PC-3 (cell line): ENCODE measurements at regions not wholly inside any gene's neighbourhood (a gene's known extent, or its start where the extent isn't known, plus 50 kb on each side); places are given as distances from the start of the nearest gene placed in this dataset.

Source experiments
- ATAC-seq: fragments of 200-7000 bp; cut with Tn5 transposase; 2 replicates; pipeline ENCODE4 v1.9.1; 2020; ENCODE audit warnings: mild to moderate bottlenecking, moderate library complexity
- BruUV-seq: library from RNA; stranded (reverse); fragments of 400-500 nt; replicated peaks from 2 replicates; lab custom pipeline; 2021; lab: Mats Ljungman, UMichigan
- CTCF ChIA-PET: fragments of 300-600 bp; sonication (Branson Sonifier 250); formaldehyde crosslinking; loops from one replicate; lab custom pipeline; 2022; ENCODE audit warnings: antibody characterized with exemption; lab: Charles Lee
- POLR2A ChIA-PET: fragments of 300-600 bp; sonication (Branson Sonifier 250); formaldehyde crosslinking; loops from one replicate; lab custom pipeline; 2022; ENCODE audit warnings: antibody characterized with exemption; ENCODE audit not compliant: unreplicated experiment; lab: Charles Lee
- DNase-seq: peaks from one replicate; pipeline ENCODE4 v3.0.0-alpha.2; 2015
- H2AFZ ChIP-seq: fragments of 300-600 bp; sonication (generic); 2 replicates; pipeline ENCODE4 v1.6.0; 2016; ENCODE audit warnings: antibody characterized with exemption, low read length
- H3F3A ChIP-seq: fragments of 300-600 bp; sonication (generic); one replicate; pipeline ENCODE4 v1.6.0; 2017; ENCODE audit warnings: antibody characterized with exemption, low read length, control low read depth, mild to moderate bottlenecking; ENCODE audit not compliant: unreplicated experiment
- H3K27ac ChIP-seq: fragments of 300-600 bp; sonication (generic); 2 replicates; pipeline ENCODE4 v1.5.1; 2016; ENCODE audit warnings: mild to moderate bottlenecking, low read length
- H3K27me3 ChIP-seq: fragments of 300-600 bp; sonication (generic); 2 replicates; pipeline ENCODE4 v1.6.1; 2016; ENCODE audit warnings: low read length, mixed read lengths
- H3K36me3 ChIP-seq: fragments of 300-600 bp; sonication (generic); 2 replicates; pipeline ENCODE4 v1.6.1; 2016; ENCODE audit warnings: low read depth, mixed run types, low read length, mixed read lengths
- H3K4me1 ChIP-seq: fragments of 300-600 bp; sonication (generic); 2 replicates; pipeline ENCODE4 v1.5.1; 2016; ENCODE audit warnings: low read length; ENCODE audit not compliant: insufficient read depth
- H3K4me2 ChIP-seq: fragments of 300-600 bp; sonication (generic); 2 replicates; pipeline ENCODE4 v1.6.0; 2016; ENCODE audit warnings: low read length
- H3K4me3 ChIP-seq: fragments of 300-600 bp; sonication (generic); 2 replicates; pipeline ENCODE4 v1.5.1; 2016; ENCODE audit warnings: mild to moderate bottlenecking, low read length, mixed read lengths
- H3K79me2 ChIP-seq: fragments of 300-600 bp; sonication (generic); 2 replicates; pipeline ENCODE4 v1.6.1; 2017; ENCODE audit warnings: low read length, mixed read lengths
- H3K9ac ChIP-seq: fragments of 300-600 bp; sonication (generic); 2 replicates; pipeline ENCODE4 v1.6.0; 2016; ENCODE audit warnings: mild to moderate bottlenecking, low read length
- H3K9me2 ChIP-seq: fragments of 300-600 bp; sonication (generic); replicated peaks from 2 replicates; pipeline ENCODE4 v1.6.1; 2016; ENCODE audit warnings: mixed run types, low read length, mixed read lengths
- H3K9me3 ChIP-seq: fragments of 300-600 bp; sonication (generic); 2 replicates; pipeline ENCODE4 v1.6.1; 2016; ENCODE audit warnings: low read length, mixed read lengths
- H4K20me1 ChIP-seq: fragments of 300-600 bp; sonication (generic); 2 replicates; pipeline ENCODE4 v1.6.1; 2016; ENCODE audit warnings: low read length, mixed read lengths
- CTCF ChIP-seq: fragments of 300-600 bp; sonication (generic); conservative IDR thresholded peaks from 2 replicates; pipeline ENCODE4 v1.5.1; 2017; ENCODE audit warnings: antibody characterized with exemption, low read depth, mild to moderate bottlenecking, low read length
- EZH2 ChIP-seq: fragments of 300-600 bp; sonication (generic); IDR thresholded peaks from one replicate; pipeline ENCODE4 v1.6.1; 2017; ENCODE audit warnings: antibody characterized with exemption, mild to moderate bottlenecking, low read length; ENCODE audit not compliant: unreplicated experiment
- EZH2phosphoT487 ChIP-seq: fragments of 300-600 bp; sonication (generic); IDR thresholded peaks from 2 replicates; pipeline ENCODE4 v1.6.1; 2018; ENCODE audit warnings: mild to moderate bottlenecking, antibody characterized with exemption, low read length, borderline replicate concordance
- intact Hi-C: fragments of 100-400 bp; cut with micrococcal nuclease; formaldehyde crosslinking; loops from 2 replicates; pipeline ENCODE4 v1.9.0; 2023

DNA sequence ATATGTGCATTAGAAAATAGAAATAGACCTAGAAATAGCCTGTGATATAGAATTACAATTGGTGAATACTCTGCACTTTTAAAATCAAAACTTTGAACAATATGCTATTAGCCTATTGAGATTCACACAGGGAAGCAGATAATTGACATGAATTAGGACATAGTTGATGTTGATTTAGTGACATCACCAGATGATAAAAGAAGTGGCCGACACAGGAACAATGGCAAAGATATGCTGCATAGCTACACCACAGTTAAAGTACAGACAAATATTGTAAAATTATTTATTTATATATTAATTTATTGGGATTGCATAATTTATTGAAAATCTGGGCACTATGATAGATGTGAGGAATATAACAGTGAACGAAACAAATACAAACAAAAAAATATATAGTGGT lies 261.5 kb upstream of the CCNH start:
- BruUV-seq, result no TSS peak
- Histone ChIP-seq H3K36me3 (no peaks in the 10 kb centered on the region), H3K27me3 (no peaks in the 10 kb centered on the region; the same call in 1 of the 2 replicates), H3K9me2 (no peaks in the 10 kb centered on the region), H3K79me2 (no peaks in the 10 kb centered on the region), H3K9ac (no peak overlapping the region), H3K27ac (no peak overlapping the region), H3K4me3 (no peak overlapping the region), H4K20me1 (no peaks in the 10 kb centered on the region), H3F3A (no peaks in the 10 kb centered on the region), H2AFZ (no peak overlapping the region), H3K9me3 (no peaks in the 10 kb centered on the region), H3K4me2 (no peak overlapping the region), H3K4me1 (no peaks in the 10 kb centered on the region)
- no peak for TF ChIP-seq EZH2
- TF ChIP-seq CTCF, result no peak
- TF ChIP-seq EZH2phosphoT487, result no peak
- intact Hi-C loops, result no loop called here
- POLR2A ChIA-PET, result no interaction called here
- peak; percentile 22 for DNase-seq
- CTCF ChIA-PET, result interaction anchor here (0.6 kb wide), 1 partner anchor 368 kb away, joined by 4 read pairs; no protein-coding TSS in a partner anchor
- ATAC-seq, result peak; percentile 53; the same call in 1 of the 2 replicates

DNA sequence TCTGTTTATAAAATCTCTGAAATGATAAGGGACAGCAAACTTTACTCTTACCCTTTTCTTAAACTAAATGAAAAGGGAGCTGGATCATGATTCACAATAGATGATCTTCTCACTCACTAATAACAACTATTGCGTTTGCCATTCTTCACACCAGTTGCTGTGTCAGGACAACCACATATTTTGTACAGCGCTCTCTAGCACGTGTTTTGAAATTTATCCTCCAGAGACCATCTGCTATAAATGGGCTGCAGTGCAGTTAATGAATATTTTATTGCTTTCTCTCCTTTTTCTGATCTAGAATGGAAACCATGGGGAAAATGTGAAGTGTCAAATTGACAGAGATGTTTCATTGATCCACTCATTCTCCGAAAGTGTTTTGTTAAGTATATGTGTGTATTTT lies 258.4 kb upstream of the CCNH start:
- ChIA-PET POLR2A (no interaction called here), CTCF (no interaction called here)
- intact Hi-C loops, result no loop called here
- peaks cover 7% of the 10 kb centered on the region; the same call in 1 of the 2 replicates for H3K27me3 ChIP-seq
- no peak overlapping the region for H2AFZ ChIP-seq
- H3K79me2 ChIP-seq, result no peaks in the 10 kb centered on the region
- no peaks in the 10 kb centered on the region for H3K9me3 ChIP-seq
- BruUV-seq, result no TSS peak
- H3K4me3 ChIP-seq, result no peak overlapping the region
- DNase-seq (no peak), ATAC-seq (no peak)
- H3K36me3 ChIP-seq, result no peaks in the 10 kb centered on the region
- no peaks in the 10 kb centered on the region for H3K9me2 ChIP-seq
- H3F3A ChIP-seq, result no peaks in the 10 kb centered on the region
- H3K4me2 ChIP-seq, result no peak overlapping the region
- no peak for TF ChIP-seq EZH2phosphoT487
- TF ChIP-seq EZH2, result no peak
- no peak for TF ChIP-seq CTCF
- H3K9ac ChIP-seq, result no peak overlapping the region
- H3K27ac ChIP-seq, result no peak overlapping the region
- H4K20me1 ChIP-seq, result no peaks in the 10 kb centered on the region
- H3K4me1 ChIP-seq, result no peaks in the 10 kb centered on the region

- ATAC-seq (peak; percentile 27; the same call in 1 of the 2 replicates), DNase-seq (no peak)
- no TSS peak for BruUV-seq
- peaks cover 14% of the 10 kb centered on the region; the same call in 1 of the 2 replicates for H3K27me3 ChIP-seq
- H3K9ac ChIP-seq, result no peak overlapping the region
- no peak overlapping the region for H3K27ac ChIP-seq
- no peak overlapping the region for H3K4me3 ChIP-seq
- CTCF ChIA-PET, result no interaction called here
- no peak; the same call in 1 of the 2 replicates for TF ChIP-seq CTCF
- no peak for TF ChIP-seq EZH2
- TF ChIP-seq EZH2phosphoT487, result no peak
- H3K9me2 ChIP-seq, result no peaks in the 10 kb centered on the region
- H3F3A ChIP-seq, result no peaks in the 10 kb centered on the region
- H4K20me1 ChIP-seq, result no peaks in the 10 kb centered on the region
- POLR2A ChIA-PET, result no interaction called here
- H3K9me3 ChIP-seq, result no peaks in the 10 kb centered on the region
- H3K36me3 ChIP-seq, result no peaks in the 10 kb centered on the region
- no peak overlapping the region for H3K4me2 ChIP-seq
- no peaks in the 10 kb centered on the region for H3K4me1 ChIP-seq
- H2AFZ ChIP-seq, result no peak overlapping the region
- intact Hi-C loops, result no loop called here
- no peaks in the 10 kb centered on the region for H3K79me2 ChIP-seq
Observed at GRCh38 chr5:87665166-87665565, 252.4 kb upstream of the CCNH start.
